Tibial artery (tissue), 4 donors: ENCODE measurements at regions not wholly inside any gene's neighbourhood (a gene's known extent, or its start where the extent isn't known, plus 50 kb on each side); places are given as distances from the start of the nearest gene placed in this dataset.

Source experiments
- DNase-seq, 2 donors: peaks; one replicate each; pipeline ENCODE4 v3.0.0-alpha.2; 2019
- H3K27ac ChIP-seq, 2 donors: fragments of 200-600 bp; sonication (generic) in 1 of 2; 1 replicate in 1 of 2; 2 replicates in 1 of 2; pipeline ENCODE4 v1.5.1; 2018 to 2019; ENCODE audit warnings: mild to moderate bottlenecking in 1 of 2
- H3K27me3 ChIP-seq, 2 donors: fragments of 200-600 bp; sonication (generic) in 1 of 2; one replicate each; pipeline versions ENCODE4 v1.5.1 to v1.6.0; 2016 to 2019
- H3K36me3 ChIP-seq, 3 donors: fragments of 200-600 bp; sonication (generic) in 2 of 3; one replicate each; pipeline ENCODE4 v1.5.1; 2016 to 2019; ENCODE audit warnings: mild to moderate bottlenecking in 2 of 3
- H3K4me1 ChIP-seq, 4 donors: fragments of 200-600 bp; sonication (generic) in 2 of 4; 1 replicate in 3 of 4; 2 replicates in 1 of 4; pipeline ENCODE4 v1.5.1; 2016 to 2019
- H3K4me3 ChIP-seq, 2 donors: fragments of 200-600 bp; sonication (generic) in 1 of 2; 1 replicate in 1 of 2; 2 replicates in 1 of 2; pipeline ENCODE4 v1.5.1; 2018 to 2019; ENCODE audit warnings: mild to moderate bottlenecking in 2 of 2
- H3K9me3 ChIP-seq, 3 donors: fragments of 200-600 bp; sonication (generic) in 1 of 3; one replicate each; pipeline ENCODE4 v1.5.1; 2016 to 2019
- intact Hi-C: fragments of 100-400 bp; cut with DNase I; formaldehyde crosslinking; loops from one replicate; pipeline ENCODE4 v1.15.0; 2023; ENCODE audit warnings: low total_unique reads
- TF ChIP-seq, protein P1 (sequence below), 2 experiments: fragments of 200-600 bp in 1 of 2; fragments of 450-650 bp in 1 of 2; IDR thresholded peaks; one replicate each; pipeline ENCODE4 v1.5.1; 2017 to 2019; ENCODE audit warnings: antibody characterized with exemption in 2 of 2, mild to moderate bottlenecking in 1 of 2, moderate library complexity in 1 of 2

- Histone ChIP-seq H3K4me1 (no peaks in the 10 kb centered on the region), H3K27me3 (no peaks in the 10 kb centered on the region), H3K36me3 (no peaks in the 10 kb centered on the region), H3K4me3 (no peak overlapping the region), H3K9me3 (no peaks in the 10 kb centered on the region), H3K27ac (no peak overlapping the region)
- TF ChIP-seq, protein P1, sequence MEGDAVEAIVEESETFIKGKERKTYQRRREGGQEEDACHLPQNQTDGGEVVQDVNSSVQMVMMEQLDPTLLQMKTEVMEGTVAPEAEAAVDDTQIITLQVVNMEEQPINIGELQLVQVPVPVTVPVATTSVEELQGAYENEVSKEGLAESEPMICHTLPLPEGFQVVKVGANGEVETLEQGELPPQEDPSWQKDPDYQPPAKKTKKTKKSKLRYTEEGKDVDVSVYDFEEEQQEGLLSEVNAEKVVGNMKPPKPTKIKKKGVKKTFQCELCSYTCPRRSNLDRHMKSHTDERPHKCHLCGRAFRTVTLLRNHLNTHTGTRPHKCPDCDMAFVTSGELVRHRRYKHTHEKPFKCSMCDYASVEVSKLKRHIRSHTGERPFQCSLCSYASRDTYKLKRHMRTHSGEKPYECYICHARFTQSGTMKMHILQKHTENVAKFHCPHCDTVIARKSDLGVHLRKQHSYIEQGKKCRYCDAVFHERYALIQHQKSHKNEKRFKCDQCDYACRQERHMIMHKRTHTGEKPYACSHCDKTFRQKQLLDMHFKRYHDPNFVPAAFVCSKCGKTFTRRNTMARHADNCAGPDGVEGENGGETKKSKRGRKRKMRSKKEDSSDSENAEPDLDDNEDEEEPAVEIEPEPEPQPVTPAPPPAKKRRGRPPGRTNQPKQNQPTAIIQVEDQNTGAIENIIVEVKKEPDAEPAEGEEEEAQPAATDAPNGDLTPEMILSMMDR (IDR thresholded peaks at IDR 0.05), result no peak
- intact Hi-C loops, result no loop called here
- no peak for DNase-seq
These were observed 90.0 kb upstream of the PLEKHA5 start for GRCh38 chr12:19039515-19039914.

DNA sequence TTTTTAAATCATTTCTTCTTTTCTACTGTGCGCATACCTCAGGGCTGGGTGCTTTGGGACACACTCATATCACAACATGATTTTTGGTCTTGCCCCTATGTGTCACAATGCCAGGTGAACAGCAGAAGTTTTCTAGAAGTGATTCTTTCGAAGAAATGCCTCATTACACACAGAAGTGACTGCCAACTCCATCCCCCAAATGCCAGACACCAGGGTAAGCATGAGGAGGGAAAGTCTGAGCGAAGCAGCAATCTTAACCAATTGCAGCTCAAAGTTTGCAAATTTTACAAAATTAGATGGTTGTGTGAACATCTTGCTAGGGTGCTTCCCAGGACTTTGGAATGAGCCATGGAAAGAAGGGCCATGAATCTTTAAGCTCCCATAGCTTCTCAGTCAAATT is 87.3 kb upstream of the PLEKHA5 start:
- intact Hi-C loops, result no loop called here
- TF ChIP-seq, protein P1 (IDR thresholded peaks at IDR 0.05), result no peak
- Histone ChIP-seq H3K4me1 (no peaks in the 10 kb centered on the region), H3K27me3 (no peaks in the 10 kb centered on the region), H3K9me3 (no peaks in the 10 kb centered on the region), H3K27ac (no peak overlapping the region), H3K36me3 (no peaks in the 10 kb centered on the region), H3K4me3 (no peak overlapping the region)
- DNase-seq, result no peak

- H3K36me3 ChIP-seq, result no peaks in the 10 kb centered on the region
- intact Hi-C loops, result no loop called here
- no peak overlapping the region for H3K27ac ChIP-seq
- no peaks in the 10 kb centered on the region for H3K4me1 ChIP-seq
- no peak overlapping the region for H3K4me3 ChIP-seq
- TF ChIP-seq, protein P1 (IDR thresholded peaks at IDR 0.05), result no peak
- H3K27me3 ChIP-seq, result no peaks in the 10 kb centered on the region
- H3K9me3 ChIP-seq, result no peaks in the 10 kb centered on the region
- no peak for DNase-seq
These were observed 85.1 kb upstream of the PLEKHA5 start for GRCh38 chr12:19044430-19044829.

DNA sequence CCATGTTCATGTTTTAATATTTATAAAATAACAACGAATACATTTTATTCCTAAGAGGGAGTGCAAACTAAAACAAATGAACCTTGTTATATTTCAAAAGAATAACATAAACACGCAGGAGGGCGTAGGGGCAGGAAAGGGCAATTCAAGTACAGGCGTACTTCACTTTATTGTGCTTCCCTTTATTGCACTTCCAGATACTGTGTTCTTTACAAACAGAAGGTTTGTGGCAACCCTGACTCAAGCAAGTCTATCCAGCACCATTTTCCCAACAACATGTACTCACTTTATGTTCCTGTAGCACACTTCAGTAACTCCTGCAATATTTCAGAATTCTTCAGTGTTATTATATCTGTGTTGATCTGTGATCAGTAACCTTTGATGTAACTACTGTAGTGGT is 84.6 kb upstream of the PLEKHA5 start:
- no peak for DNase-seq
- Histone ChIP-seq H3K36me3 (no peaks in the 10 kb centered on the region), H3K9me3 (no peaks in the 10 kb centered on the region), H3K27ac (no peak overlapping the region), H3K27me3 (no peaks in the 10 kb centered on the region), H3K4me3 (no peak overlapping the region), H3K4me1 (no peaks in the 10 kb centered on the region)
- intact Hi-C loops, result no loop called here
- TF ChIP-seq, protein P1 (IDR thresholded peaks at IDR 0.05), result no peak

DNA sequence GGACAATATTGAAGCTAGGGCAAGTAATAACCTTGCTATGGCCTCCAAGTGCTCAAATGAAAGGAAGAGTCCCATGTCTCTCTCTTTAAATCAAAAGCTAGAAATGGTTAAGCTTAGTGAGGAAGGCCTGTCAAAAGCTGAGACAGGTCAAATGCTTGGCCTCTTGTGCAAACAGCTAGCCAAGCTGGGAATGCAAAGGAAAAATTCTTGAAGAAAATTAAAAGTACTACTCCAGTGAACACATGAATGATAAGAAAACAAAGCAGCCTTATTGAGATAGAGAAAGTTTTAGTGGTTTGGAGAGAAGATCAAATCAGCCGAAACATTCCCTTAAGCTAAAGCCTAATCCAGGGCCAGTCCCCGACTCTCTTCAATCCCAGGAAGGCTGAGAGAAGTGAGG is 84.1 kb upstream of the PLEKHA5 start:
- intact Hi-C loops, result no loop called here
- no peak overlapping the region for H3K4me3 ChIP-seq
- no peaks in the 10 kb centered on the region for H3K4me1 ChIP-seq
- TF ChIP-seq, protein P1 (IDR thresholded peaks at IDR 0.05), result no peak
- no peaks in the 10 kb centered on the region for H3K36me3 ChIP-seq
- H3K27me3 ChIP-seq, result no peaks in the 10 kb centered on the region
- H3K9me3 ChIP-seq, result no peaks in the 10 kb centered on the region
- no peak overlapping the region for H3K27ac ChIP-seq
- DNase-seq, result no peak

- intact Hi-C loops, result no loop called here
- no peaks in the 10 kb centered on the region for H3K27me3 ChIP-seq
- TF ChIP-seq, protein P1 (IDR thresholded peaks at IDR 0.05), result no peak
- DNase-seq, result no peak
- no peaks in the 10 kb centered on the region for H3K4me1 ChIP-seq
- H3K27ac ChIP-seq, result no peak overlapping the region
- H3K36me3 ChIP-seq, result no peaks in the 10 kb centered on the region
- no peaks in the 10 kb centered on the region for H3K9me3 ChIP-seq
- H3K4me3 ChIP-seq, result no peak overlapping the region
These were observed 80.6 kb upstream of the PLEKHA5 start for GRCh38 chr12:19048943-19049342.
